GM23248 (cell line): ENCODE measurements at regions not wholly inside any gene's neighbourhood (a gene's known extent, or its start where the extent isn't known, plus 50 kb on each side); places are given as distances from the start of the nearest gene placed in this dataset.
A peak's percentile ranks its signal among the peaks of the same experiment; 100 is the strongest.

Experiments
- DNase-seq: peaks from one replicate; pipeline ENCODE4 v3.0.0-alpha.2; 2015
- H2AFZ ChIP-seq: fragments of 200-600 bp; sonication (generic); 2 replicates; pipeline ENCODE4 v1.6.1; 2016; ENCODE audit warnings: antibody characterized with exemption
- H3F3A ChIP-seq: fragments of 200-600 bp; sonication (generic); 2 replicates; pipeline ENCODE4 v1.6.1; 2016; ENCODE audit warnings: mild to moderate bottlenecking, antibody characterized with exemption, mixed run types; ENCODE audit not compliant: insufficient read depth
- H3K27ac ChIP-seq: fragments of 200-600 bp; sonication (generic); 2 replicates; pipeline ENCODE4 v1.5.1; 2016; ENCODE audit warnings: mild to moderate bottlenecking
- H3K27me3 ChIP-seq: fragments of 200-600 bp; sonication (generic); replicated peaks from 2 replicates; pipeline ENCODE4 v1.6.1; 2016; ENCODE audit warnings: mild to moderate bottlenecking; ENCODE audit not compliant: insufficient read depth
- H3K36me3 ChIP-seq: fragments of 200-600 bp; sonication (generic); 2 replicates; pipeline ENCODE4 v1.6.1; 2016; ENCODE audit warnings: low read depth, mild to moderate bottlenecking
- H3K4me1 ChIP-seq: fragments of 200-600 bp; sonication (generic); 2 replicates; pipeline ENCODE4 v1.6.1; 2016; ENCODE audit warnings: mild to moderate bottlenecking; ENCODE audit not compliant: insufficient read depth
- H3K4me2 ChIP-seq: fragments of 200-600 bp; sonication (generic); one replicate; pipeline ENCODE4 v1.6.1; 2016; ENCODE audit warnings: mild to moderate bottlenecking; ENCODE audit not compliant: unreplicated experiment
- H3K4me3 ChIP-seq: fragments of 200-600 bp; sonication (generic); 2 replicates; pipeline ENCODE4 v1.5.1; 2016; ENCODE audit warnings: mild to moderate bottlenecking
- H3K79me2 ChIP-seq: fragments of 200-600 bp; sonication (generic); 2 replicates; pipeline ENCODE4 v1.6.1; 2016; ENCODE audit warnings: mild to moderate bottlenecking; ENCODE audit not compliant: insufficient read depth
- H3K9ac ChIP-seq: fragments of 200-600 bp; sonication (generic); 2 replicates; pipeline ENCODE4 v1.6.1; 2016; ENCODE audit warnings: mild to moderate bottlenecking
- H3K9me2 ChIP-seq: fragments of 200-600 bp; sonication (generic); 2 replicates; pipeline ENCODE4 v1.6.1; 2016; ENCODE audit warnings: mixed run types, mild to moderate bottlenecking, moderate library complexity; ENCODE audit not compliant: insufficient read depth
- H3K9me3 ChIP-seq: fragments of 200-600 bp; sonication (generic); one replicate; pipeline ENCODE4 v1.6.1; 2017; ENCODE audit warnings: low read depth
- H4K20me1 ChIP-seq: fragments of 200-600 bp; sonication (generic); 2 replicates; pipeline ENCODE4 v1.6.0; 2016; ENCODE audit not compliant: insufficient read depth
- EZH2 ChIP-seq: fragments of 200-600 bp; sonication (generic); IDR thresholded peaks from 2 replicates; pipeline ENCODE4 v1.6.1; 2018; ENCODE audit warnings: antibody characterized with exemption, mild to moderate bottlenecking; ENCODE audit not compliant: insufficient read depth, poor library complexity, severe bottlenecking
- EZH2phosphoT487 ChIP-seq: fragments of 200-600 bp; sonication (generic); IDR thresholded peaks from 2 replicates; pipeline ENCODE4 v1.6.1; 2018; ENCODE audit warnings: antibody characterized with exemption, moderate library complexity, mild to moderate bottlenecking, low read depth; ENCODE audit not compliant: insufficient read depth
- WGBS, 2 experiments: methylation state at CpG; one replicate each; pipeline ENCODE4 v1.1.6; 2015 to 2017; ENCODE audit warnings: low lambda C conversion rate in 2 of 2, low coverage in 1 of 2; ENCODE audit errors: missing lambda C conversion rate in 2 of 2; 5-methylcytosine and 5-hydroxymethylcytosine counted together
- in situ Hi-C: fragments of 300-500 bp; cut with MboI; formaldehyde crosslinking; loops from 2 replicates; pipeline ENCODE4 v1.15.0; 2020

DNA sequence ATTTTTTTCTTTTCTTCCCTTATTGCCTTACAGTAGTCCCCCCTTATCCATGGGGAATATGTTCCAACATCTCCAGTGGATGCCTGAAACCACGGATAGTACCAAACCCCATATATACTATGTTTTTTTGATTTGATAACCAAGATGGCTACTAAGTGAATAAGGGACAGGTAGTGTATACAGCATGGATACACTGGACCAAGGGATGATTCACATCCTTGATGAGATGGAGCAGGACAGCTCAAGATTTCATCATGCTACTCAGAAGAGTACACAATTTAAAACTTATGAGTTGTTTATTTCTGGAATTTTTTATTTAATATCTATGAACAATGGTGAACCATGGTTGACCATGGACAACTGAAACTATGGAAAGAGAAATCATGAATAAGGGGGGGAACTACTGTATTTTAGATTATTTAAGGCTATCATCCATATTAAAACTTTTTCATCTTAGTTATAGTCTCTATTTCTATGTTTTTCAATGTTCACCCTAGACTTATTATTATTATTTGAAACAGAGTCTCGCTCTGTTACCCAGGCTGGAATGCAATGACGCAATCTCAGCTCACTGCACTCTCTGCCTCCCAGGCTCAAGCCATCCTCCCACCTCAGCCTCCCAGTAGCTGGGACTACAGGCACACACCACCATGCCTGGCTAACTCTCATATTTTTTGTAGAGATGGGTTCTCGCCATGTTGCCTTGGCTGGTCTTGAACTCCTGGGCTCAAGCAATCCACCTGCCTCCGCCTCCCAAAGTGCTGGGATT is 188.0 kb upstream of the PELI2 start:
- Histone ChIP-seq H3K4me3 (no peak overlapping the region), H4K20me1 (no peaks in the 10 kb centered on the region), H3K27me3 (no peaks in the 10 kb centered on the region), H3K27ac (no peak overlapping the region), H3K79me2 (no peaks in the 10 kb centered on the region), H3K9ac (no peak overlapping the region), H3K9me2 (no peaks in the 10 kb centered on the region), H3F3A (no peaks in the 10 kb centered on the region), H3K9me3 (no peaks in the 10 kb centered on the region), H3K36me3 (no peaks in the 10 kb centered on the region), H2AFZ (no peak overlapping the region), H3K4me1 (no peaks in the 10 kb centered on the region), H3K4me2 (no peak overlapping the region)
- 66 to 69% methylated on average over 5 of the region's 5 CpGs for WGBS, 2 experiments
- in situ Hi-C loops: no loop called here
- TF ChIP-seq EZH2phosphoT487 (no peak), EZH2 (no peak)
- no peak for DNase-seq

DNA sequence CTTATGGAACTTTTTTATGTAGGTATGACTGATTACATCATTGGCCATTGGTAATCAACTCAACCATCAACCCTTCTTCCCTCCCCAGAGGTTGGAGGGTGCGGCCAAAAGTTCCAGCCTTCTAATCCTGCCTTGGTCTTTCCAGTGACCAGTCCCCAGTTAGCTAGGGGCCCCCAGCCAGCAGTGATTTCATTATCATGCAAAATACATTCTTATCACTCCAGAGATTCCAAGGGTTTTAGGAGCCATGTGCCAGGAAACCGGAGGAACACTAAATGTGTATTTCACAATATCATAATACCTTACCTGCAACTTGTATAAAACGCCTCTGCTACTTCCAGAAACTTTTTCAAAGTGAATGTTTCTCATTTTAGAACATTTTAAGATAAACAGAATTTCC is 181.5 kb upstream of the PELI2 start:
- Histone ChIP-seq H3K9me2 (no peaks in the 10 kb centered on the region), H3K9me3 (no peaks in the 10 kb centered on the region), H3K79me2 (no peaks in the 10 kb centered on the region), H3K4me2 (no peak overlapping the region), H2AFZ (no peak overlapping the region), H3K4me1 (no peaks in the 10 kb centered on the region), H3K4me3 (no peak overlapping the region), H3K9ac (no peak overlapping the region), H3K36me3 (no peaks in the 10 kb centered on the region), H3F3A (no peaks in the 10 kb centered on the region), H3K27ac (no peak overlapping the region), H4K20me1 (no peaks in the 10 kb centered on the region), H3K27me3 (no peaks in the 10 kb centered on the region)
- DNase-seq: no peak
- in situ Hi-C loops: no loop called here
- TF ChIP-seq EZH2phosphoT487: no peak
- TF ChIP-seq EZH2: no peak
- 58 to 74% methylated on average over 3 of the region's 3 CpGs for WGBS, 2 experiments

DNA sequence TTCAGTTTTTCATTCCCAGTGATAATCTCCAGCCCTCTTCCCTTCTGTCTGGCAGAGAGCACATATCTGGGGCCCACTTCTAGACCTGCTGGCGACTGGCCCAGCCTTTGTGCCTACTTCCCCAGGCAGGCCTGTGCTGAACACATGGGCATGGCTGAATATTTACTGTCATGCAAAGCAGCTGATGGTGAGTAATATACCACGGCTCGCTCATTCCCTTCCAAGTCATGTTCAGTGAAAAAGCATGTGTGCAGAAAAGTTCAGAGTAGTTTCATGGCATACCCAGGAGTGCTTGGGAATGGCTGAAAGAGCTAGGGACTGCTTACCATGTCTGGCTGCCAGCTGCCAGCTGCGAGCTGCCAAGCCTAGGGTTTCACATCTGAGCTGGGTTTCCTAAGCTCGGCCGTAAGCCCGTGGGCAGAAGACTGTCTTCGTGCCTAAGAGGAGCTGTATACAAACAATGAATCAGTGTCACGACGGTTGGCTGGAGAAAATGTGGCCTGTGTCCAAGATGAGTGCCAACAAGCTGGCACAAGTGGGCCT is 179.9 kb upstream of the PELI2 start:
- H3K27ac ChIP-seq: no peak overlapping the region

DNA sequence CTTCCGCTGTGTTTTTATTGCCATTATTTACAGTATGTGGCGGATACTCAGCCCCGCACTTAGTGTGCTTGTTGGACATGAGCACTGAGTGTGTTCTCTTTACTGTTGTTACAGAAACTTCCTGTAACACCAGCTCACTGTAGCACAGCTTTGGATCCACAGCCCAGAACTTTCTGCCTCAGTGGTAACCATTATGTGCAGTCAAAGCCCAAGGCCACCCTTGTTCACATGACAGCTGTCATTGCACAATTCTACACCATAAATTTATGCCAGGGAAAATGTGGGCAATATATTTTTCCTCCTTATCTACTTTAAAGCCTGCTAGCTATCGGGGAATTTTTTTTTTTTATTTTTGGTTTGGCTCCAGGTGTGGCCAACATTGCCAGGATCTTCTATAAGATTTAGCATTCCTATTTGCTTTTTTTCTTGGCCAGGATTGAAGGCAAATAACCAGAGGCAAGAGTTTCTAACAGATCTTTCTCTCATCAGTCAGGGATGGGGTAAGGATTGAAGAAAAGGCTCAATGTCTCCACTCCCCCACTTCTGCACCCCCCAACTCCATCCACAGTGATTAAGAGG is 176.0 kb upstream of the PELI2 start:
- Histone ChIP-seq H3K9ac (no peak overlapping the region), H4K20me1 (no peaks in the 10 kb centered on the region), H3K9me2 (no peaks in the 10 kb centered on the region), H3K27ac (no peak overlapping the region), H3K9me3 (no peaks in the 10 kb centered on the region), H3K27me3 (no peaks in the 10 kb centered on the region), H3K4me1 (no peaks in the 10 kb centered on the region), H3K4me3 (no peak overlapping the region), H2AFZ (no peak overlapping the region), H3K79me2 (no peaks in the 10 kb centered on the region), H3K4me2 (no peak overlapping the region), H3K36me3 (no peaks in the 10 kb centered on the region), H3F3A (no peaks in the 10 kb centered on the region)
- TF ChIP-seq EZH2 (no peak), EZH2phosphoT487 (no peak)
- no peak for DNase-seq
- in situ Hi-C loops: no loop called here
- WGBS, 2 experiments: 69 to 73% methylated on average over 4 of the region's 4 CpGs

More for the DNA sequence above, 179.9 kb upstream of the PELI2 start:
- TF ChIP-seq EZH2 (no peak), EZH2phosphoT487 (no peak)
- H3K4me3 ChIP-seq: no peak overlapping the region
- H3K9me2 ChIP-seq: no peaks in the 10 kb centered on the region
- no peak overlapping the region for H2AFZ ChIP-seq
- H3K9me3 ChIP-seq: no peaks in the 10 kb centered on the region
- no peak overlapping the region for H3K9ac ChIP-seq
- H3K27me3 ChIP-seq: no peaks in the 10 kb centered on the region
- 7 to 10% methylated on average over 10 of the region's 10 CpGs for WGBS, 2 experiments
- H4K20me1 ChIP-seq: no peaks in the 10 kb centered on the region
- no peaks in the 10 kb centered on the region for H3K4me1 ChIP-seq
- no peaks in the 10 kb centered on the region for H3K79me2 ChIP-seq
- no peak overlapping the region for H3K4me2 ChIP-seq
- no peaks in the 10 kb centered on the region for H3F3A ChIP-seq
- peak; percentile 64 for DNase-seq
- in situ Hi-C loops: no loop called here
- no peaks in the 10 kb centered on the region for H3K36me3 ChIP-seq

DNA sequence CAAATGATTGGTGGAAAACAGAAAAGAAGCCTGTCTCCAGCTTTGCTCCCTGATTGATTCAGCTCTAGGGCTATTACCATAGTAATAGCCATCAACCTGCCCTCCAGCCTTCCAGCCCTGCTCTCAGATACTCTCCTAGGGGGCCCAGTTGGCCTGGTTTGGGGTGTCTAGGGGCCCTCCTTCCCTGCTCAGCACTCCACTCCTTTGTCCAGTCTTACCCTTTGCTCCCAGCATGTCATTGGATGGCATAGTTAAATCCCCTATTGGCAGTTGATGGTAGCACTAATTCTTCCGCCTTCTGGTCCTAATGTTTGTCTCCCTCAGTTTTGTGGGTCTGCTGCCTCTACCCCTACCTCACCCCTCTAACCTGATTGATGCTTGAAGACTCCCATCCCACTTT is 175.4 kb upstream of the PELI2 start:
- Histone ChIP-seq H3K27me3 (no peaks in the 10 kb centered on the region), H3K4me2 (no peak overlapping the region), H3F3A (no peaks in the 10 kb centered on the region), H3K4me3 (no peak overlapping the region), H3K4me1 (no peaks in the 10 kb centered on the region), H3K9me3 (no peaks in the 10 kb centered on the region), H3K36me3 (no peaks in the 10 kb centered on the region), H4K20me1 (no peaks in the 10 kb centered on the region), H3K9me2 (no peaks in the 10 kb centered on the region), H2AFZ (no peak overlapping the region), H3K79me2 (no peaks in the 10 kb centered on the region), H3K27ac (no peak overlapping the region), H3K9ac (no peak overlapping the region)
- DNase-seq: no peak
- TF ChIP-seq EZH2 (no peak), EZH2phosphoT487 (no peak)
- WGBS, 2 experiments: 73 to 83% methylated on average over 1 of the region's 1 CpG
- in situ Hi-C loops: no loop called here
